Suppressor macrophage treated with lipopolysaccharide for 4 hours (primary cell): ENCODE measurements at regions not wholly inside any gene's neighbourhood (a gene's known extent, or its start where the extent isn't known, plus 50 kb on each side); places are given as distances from the start of the nearest gene placed in this dataset.

ENCODE experiments used
- DNase-seq: peaks from one replicate; pipeline ENCODE4 v3.0.0-alpha.2; 2020

DNA sequence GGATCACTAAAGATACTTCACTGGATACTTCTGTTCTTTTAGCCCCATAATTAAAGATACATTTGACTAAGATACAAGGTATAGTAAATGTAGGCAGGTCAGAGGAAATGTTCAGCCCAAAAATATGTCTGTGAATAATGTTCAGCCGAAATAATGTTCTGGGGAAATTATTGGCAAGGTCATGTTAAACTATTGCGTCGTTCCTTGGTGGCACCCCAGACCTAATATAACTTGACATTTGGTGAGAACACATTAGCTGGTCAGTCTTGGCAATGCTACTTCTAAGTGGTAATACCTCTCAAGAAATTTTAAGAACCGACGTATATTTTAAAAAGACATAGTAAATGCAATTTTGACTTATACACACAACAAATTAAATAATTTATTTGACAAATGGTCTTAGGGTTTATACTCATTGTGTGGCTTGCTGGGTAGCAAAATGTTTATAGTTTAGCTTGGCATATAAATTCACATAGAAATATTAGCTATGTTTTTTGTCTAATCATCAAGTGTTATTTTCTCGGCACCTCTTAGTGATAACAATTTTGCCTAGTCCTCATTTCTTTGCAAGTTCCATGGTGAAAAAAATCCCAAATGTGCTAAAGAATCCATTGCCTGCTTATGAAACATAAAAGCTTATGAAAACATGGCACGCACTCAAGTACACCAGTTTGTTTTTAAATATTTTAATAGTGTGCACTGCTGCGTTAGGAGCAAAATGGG, 270.3 kb upstream of the NEBL start:
- no peak for DNase-seq

- DNase-seq, result no peak
Measured at GRCh38 chr10:21166557-21167287, 269.6 kb upstream of the NEBL start.

- no peak for DNase-seq
Measured at GRCh38 chr10:21165489-21165888, 268.4 kb upstream of the NEBL start.

GRCh38 chr10:21164687-21165086, 267.6 kb upstream of the NEBL start:
- DNase-seq, result no peak

GRCh38 chr10:21162948-21163347, 265.8 kb upstream of the NEBL start:
- no peak for DNase-seq

DNA sequence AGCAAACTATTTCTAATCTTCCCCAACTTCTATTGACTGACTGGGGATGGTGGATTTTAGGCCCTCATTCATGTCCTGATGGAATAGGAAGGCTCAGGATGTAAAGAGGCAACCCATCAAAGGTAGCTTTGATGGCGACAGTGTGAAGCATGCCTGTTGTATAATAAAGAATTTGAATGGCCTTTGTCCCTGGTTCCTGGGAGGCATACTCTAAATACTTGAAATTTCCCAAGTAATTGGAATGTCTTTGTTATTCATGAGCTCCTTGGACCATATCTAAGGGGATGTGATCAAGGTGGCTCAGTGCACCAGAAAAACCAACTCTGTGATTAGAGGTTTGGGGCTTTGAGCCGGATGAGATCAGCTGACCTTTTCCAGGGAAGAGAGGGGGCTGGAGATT, 264.5 kb upstream of the NEBL start:
- no peak for DNase-seq

DNA sequence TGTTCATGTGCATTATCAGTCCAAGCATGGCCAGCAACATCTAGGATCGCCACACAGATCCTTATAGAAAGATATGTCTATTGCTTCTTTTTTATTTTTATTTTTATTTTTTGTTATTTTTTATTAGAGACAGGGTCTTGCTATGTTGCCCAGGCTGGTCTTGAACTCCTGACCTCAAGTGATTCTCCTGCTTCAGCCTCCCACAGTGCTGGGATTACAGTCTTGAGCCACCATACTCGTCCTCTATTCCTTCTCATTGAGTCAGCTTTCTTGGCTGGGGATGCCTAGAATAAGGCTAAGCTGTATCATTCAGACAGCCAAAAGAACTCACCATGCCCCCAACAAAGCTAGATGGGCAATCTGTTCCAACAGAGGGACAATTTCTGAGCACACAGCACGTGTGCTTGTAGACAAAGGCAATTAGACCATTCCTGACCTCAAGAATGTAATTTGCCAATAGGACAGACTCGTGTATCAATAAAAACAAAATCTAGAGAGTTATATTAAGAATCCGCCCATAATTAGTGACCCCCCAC, 264.0 kb upstream of the NEBL start:
- DNase-seq, result no peak

DNA sequence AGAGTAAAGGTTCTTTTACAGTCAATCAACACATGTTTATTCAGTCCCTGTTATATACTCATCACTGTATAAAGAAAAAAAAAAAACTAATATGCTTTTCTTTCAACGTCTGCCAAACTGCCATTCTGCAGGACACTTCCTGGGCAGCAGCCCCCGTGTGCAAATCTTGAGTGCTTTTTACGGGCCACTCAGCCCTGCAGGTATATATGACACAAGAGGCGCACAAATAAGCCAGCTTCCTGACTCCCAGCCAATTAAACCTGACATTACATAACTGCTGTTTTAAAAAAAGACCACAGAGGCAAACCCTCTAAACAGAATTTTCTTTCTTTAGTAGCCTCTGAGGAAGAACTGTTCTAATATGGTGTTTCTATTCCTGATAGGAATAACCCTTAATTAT, 263.0 kb upstream of the NEBL start:
- DNase-seq, result no peak

- no peak for DNase-seq
Measured at GRCh38 chr10:21159669-21160068, 262.6 kb upstream of the NEBL start.

DNA sequence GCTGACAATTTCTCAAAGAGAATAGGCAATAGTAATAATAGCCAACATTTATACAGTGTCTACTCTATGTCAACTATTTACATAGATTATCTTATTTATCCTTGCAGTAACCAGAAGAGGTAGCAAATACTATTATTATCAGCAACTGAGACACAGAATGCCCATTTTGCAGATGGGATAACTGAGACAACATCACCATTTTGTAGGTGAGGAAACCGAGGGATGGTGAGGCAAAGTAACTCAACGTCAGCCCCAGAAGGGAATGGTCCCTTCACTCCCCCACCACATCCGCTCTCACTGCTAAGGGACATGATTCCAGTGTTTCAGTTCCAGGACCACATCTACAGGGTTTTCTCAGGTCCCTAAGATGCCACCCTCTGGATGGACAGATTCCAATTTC, 261.2 kb upstream of the NEBL start:
- DNase-seq, result no peak

DNA sequence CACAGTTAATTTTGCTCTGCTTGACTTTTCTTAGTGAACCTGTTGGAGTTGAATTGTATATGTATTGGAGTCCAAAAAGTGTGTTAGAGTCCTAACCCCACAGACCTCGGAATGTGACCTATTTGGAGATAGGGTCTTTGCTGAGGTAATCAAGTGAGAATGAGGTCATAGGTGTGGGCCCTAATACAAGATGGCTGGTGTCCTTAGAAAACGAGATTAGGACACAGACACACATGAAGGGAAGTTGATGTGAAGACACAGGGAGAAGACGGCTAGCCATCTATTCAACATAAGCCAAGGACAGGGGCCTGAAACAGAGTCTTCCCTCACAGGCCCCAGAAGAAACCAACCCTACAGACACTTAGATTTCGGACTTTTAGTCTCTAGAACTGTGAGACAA, 260.6 kb upstream of the NEBL start:
- no peak for DNase-seq

- DNase-seq, result no peak
Measured at GRCh38 chr10:21150166-21150565, 253.1 kb upstream of the NEBL start.

DNA sequence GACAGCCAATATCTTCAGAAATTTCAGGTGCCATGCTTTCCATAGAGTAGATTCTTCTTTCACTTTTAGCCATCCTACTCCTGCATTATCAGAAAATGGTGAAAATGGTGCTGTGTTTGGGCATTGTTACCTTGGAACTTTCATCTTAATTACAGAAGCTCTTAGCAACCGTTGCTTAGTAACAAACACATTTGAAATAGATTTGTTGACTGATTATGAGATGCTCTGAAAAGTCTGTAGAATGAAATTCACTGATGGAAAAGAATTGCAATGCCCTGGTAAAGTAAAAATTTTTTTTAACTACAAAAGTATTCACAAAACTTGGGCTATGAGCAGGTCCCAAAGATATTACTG, 249.3 kb upstream of the NEBL start:
- no peak for DNase-seq

- DNase-seq, result no peak
Measured at GRCh38 chr10:21145751-21146435, 248.8 kb upstream of the NEBL start.

DNA sequence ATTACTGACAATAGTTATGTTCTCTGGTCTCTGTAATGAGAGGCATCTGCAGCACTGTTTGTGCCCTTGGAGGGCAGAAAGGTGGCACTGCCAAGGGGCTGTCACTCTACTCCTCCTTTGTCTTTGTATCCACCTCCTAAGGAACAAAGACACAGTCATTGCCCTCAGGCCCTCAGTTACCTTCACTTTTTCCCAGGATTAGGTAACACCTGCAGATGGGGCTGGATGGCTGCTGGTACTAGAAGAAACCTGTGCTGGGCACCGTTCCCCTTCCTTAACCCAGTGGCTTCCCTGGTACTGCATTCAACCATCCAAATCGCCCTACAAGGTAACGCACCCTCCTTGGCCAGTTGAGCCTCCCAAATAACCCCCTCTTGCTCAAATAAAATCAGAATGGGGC, 246.9 kb upstream of the NEBL start:
- no peak for DNase-seq

GRCh38 chr10:21141946-21142492, 244.9 kb upstream of the NEBL start:
- no peak for DNase-seq

- no peak for DNase-seq
Measured at GRCh38 chr10:21138769-21139340, 241.7 kb upstream of the NEBL start.

DNA sequence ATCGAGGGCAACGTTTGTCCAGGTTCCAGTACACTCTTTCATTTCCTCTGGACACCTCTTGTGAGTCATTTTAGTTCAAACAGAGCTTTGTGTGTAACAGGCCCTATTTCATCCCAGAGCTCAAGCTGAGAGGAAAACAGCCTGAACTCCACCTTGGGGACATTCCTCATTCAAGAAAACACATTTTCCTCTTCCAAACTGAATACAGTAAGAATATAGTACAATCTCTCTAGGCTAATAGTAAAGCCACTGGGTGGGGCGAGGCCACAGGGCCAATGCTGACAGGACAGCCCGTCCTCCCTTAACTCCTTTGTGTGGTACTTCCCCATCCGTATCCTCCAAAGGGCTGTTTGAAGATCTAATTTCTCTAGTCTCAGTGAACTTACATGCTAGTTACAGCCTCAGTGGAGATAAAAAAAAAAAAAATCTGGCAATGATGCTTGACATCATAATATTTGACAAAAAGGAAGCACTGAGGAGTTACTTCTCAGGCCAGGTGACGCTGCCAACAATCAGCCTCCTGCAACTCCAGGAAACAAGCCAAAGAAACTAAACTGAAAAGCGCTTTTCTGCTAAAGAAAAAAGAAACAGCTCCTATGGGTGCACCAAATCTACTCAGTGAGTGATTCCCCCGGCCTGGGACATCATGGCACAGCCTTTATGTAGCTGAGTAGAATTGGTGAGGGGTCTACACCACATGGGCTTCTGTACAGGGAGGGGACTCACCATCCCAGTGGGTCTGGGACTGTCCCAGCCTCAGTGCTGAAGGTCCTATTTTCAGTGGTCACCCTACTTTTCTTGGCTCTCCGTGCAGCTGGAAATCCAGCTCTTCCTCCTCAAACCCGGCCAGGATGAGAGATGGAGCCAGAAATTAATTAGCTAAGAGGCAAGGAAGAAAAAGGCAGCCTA, 238.2 kb upstream of the NEBL start:
- DNase-seq, result no peak

DNA sequence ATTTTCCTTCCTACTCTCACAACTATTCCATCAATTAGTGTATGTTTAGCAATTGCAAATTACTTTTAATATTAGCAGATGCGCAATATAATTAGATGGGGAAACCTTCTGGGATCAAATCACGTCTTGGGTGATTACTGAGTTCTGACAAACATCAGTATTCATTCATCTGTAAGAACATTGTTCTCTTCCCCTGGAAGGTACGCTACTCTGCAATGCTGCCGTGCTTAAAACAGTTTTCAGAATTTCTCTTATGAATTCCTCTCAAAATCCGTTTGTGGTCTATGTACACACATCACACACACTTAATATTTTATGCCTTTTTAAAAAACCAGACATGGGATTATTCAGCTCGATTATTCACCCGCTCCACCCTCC, 237.5 kb upstream of the NEBL start:
- no peak for DNase-seq

- no peak for DNase-seq
Measured at GRCh38 chr10:21130683-21131442, 233.8 kb upstream of the NEBL start.

DNA sequence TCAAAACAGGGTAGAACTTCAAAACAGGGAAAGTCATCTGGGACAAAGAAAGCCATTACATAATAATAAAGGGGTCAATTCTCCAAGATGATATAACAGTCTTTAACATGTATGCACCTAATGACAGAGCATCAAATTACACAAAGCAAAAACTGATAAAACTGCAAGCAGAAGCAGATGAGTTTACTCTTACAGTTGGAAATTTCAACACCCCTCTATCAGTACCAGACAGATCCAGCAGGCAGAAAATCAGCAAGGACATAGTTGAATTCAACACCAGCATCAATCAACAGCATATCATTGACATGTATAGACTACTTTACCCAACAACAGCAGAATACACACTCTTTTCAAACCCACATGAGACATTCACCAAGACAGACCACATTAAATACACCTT, 233.0 kb upstream of the NEBL start:
- DNase-seq, result no peak
